AG10803 (cell line): ENCODE measurements at regions not wholly inside any gene's neighbourhood (a gene's known extent, or its start where the extent isn't known, plus 50 kb on each side); places are given as distances from the start of the nearest gene placed in this dataset.
A peak's percentile ranks its signal among the peaks of the same experiment; 100 is the strongest.

Source experiments
- DNase-seq: peaks from one replicate; pipeline ENCODE4 v3.0.0; 2010; ENCODE audit warnings: low read depth
- H3K4me3 ChIP-seq: 2 replicates; pipeline ENCODE4 v1.5.1; 2011; ENCODE audit warnings: mild to moderate bottlenecking, low read length, control low read depth
- CTCF ChIP-seq: conservative IDR thresholded peaks from 2 replicates; pipeline ENCODE4 v1.5.1; 2011; ENCODE audit warnings: mild to moderate bottlenecking, low read length, control low read depth, inconsistent platforms

- TF ChIP-seq CTCF: no peak
- H3K4me3 ChIP-seq: no peak overlapping the region
- peak; percentile 35 for DNase-seq
Observed at GRCh38 chr16:64392456-64392855, 729.4 kb downstream of the CDH11 start.

GRCh38 chr16:64391063-64391600, 730.7 kb downstream of the CDH11 start:
- no peak for DNase-seq
- peak overlapping the region; percentile 5 for H3K4me3 ChIP-seq
- TF ChIP-seq CTCF: no peak

GRCh38 chr16:64390102-64390501, 731.8 kb downstream of the CDH11 start:
- TF ChIP-seq CTCF: no peak

GRCh38 chr16:64384636-64385035, 737.2 kb downstream of the CDH11 start:
- H3K4me3 ChIP-seq: no peak overlapping the region
- no peak for TF ChIP-seq CTCF
- no peak for DNase-seq

More at GRCh38 chr16:64390102-64390501, 731.8 kb downstream of the CDH11 start:
- no peak overlapping the region for H3K4me3 ChIP-seq
- DNase-seq: peak; percentile 51

- TF ChIP-seq CTCF: no peak
- DNase-seq: no peak
- H3K4me3 ChIP-seq: no peak overlapping the region
Observed at GRCh38 chr16:64381979-64382378, 739.9 kb downstream of the CDH11 start.

GRCh38 chr16:64380751-64381150, 741.1 kb downstream of the CDH11 start:
- H3K4me3 ChIP-seq: no peak overlapping the region
- DNase-seq: no peak
- no peak for TF ChIP-seq CTCF

- no peak for TF ChIP-seq CTCF
- no peak for DNase-seq
- no peak overlapping the region for H3K4me3 ChIP-seq
Observed at GRCh38 chr16:64375391-64375980, 746.4 kb downstream of the CDH11 start.
